SKM-1 (cell line): ENCODE measurements at regions not wholly inside any gene's neighbourhood (a gene's known extent, or its start where the extent isn't known, plus 50 kb on each side); places are given as distances from the start of the nearest gene placed in this dataset.
"Not testable (repeated sequence)": the region's sequence is repeated elsewhere in the genome, so short reads cannot be mapped to it uniquely, and the experiment has no call there.

ENCODE experiments used
- DNase-seq: peaks from one replicate; lab custom pipeline; 2025; ENCODE audit not compliant: unreplicated experiment; lab: John Stamatoyannopoulos, UW

GRCh38 chr1:30533796-30534550, 189.4 kb downstream of the MATN1 start:
- DNase-seq = no peak

DNA sequence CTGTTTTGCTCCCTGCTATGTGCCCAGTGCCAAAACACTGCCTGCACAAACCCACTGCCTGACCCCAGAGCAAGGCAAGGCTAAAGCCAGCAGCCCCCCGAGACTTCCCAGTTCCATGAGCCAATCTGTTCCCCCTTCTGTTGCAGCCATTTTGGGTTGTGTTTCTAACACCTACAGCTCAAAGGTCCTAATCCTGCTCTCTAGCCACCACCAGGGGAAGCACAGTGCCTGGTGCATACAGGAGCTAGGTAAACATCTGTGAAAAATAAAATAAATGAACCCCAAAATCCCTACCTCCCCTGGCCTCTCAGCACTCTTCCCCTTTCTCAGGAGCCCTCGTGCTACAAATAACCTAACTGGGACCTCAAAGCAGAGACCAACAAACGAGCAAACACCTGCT, 190.2 kb downstream of the MATN1 start:
- DNase-seq = no peak

- no peak for DNase-seq
Measured at GRCh38 chr1:30532621-30533020, 190.8 kb downstream of the MATN1 start.

- no peak for DNase-seq
Measured at GRCh38 chr1:30527511-30528140, 195.8 kb downstream of the MATN1 start.

DNA sequence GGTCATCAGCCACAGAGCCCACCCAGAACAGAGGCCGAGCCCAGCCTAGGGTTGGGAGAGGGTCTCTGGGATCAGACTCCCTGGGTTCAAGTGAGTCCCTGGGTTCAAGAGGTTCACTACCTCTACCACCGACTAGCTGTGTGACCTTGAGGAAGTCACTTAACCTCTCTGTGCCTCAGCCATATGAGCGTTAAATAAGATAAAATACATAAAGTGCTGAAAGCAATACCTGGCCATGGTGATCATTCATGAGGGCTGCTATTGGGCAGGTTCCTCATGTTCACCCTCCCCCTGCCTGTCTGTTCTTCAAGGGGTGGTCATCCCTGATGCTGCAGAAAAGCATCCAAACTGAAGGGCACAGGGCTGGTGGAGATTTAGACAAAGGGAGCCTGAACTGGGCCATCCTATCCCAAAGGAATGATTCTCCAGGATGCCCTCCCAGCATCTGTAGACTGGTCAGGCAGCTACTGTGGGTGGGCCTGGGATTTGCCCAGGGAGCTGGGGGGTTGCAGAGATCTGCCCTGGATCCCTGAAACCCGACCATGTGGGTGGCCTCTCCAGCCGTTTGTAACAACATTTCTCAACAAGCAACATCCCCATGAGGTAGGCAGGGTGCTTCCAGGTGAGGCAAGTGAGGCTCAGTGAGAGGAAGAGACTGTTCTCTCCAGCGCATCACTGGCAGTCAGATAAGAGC, 196.6 kb downstream of the MATN1 start:
- DNase-seq = no peak

DNA sequence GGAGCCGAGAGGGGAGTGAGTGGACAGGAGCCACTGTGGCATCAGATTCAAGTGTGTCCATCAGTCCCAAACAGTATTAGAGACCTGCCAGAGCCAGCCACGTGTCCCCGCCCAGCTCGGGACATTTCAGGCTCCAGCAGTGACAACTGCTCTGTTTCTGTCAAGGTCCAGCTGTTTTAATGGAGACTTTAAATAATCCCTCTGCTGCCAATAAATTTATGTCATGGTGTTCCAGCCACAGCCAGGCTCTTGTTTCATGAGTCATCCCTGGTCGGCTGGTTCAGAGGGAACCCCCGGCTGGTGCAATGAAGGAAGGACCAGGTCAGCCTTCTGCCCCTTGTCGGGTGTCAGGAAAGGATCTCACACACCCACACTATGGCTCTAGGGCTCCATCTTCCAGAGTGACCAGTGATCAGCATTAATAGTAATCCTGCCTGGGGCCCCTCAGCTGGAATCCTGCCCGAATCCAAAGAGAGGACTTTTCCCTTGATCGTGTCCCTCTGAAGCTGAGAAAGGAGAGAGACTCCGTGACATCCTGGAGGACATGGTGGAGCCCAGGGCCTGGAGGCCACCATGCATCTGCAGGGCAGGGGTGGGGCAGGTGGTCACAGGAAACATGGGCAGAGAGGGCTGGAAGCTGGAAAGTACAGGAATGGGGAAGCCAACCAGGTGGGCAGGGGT, 197.3 kb downstream of the MATN1 start:
- DNase-seq = no peak

GRCh38 chr1:30525631-30525970, 197.8 kb downstream of the MATN1 start:
- no peak for DNase-seq

DNA sequence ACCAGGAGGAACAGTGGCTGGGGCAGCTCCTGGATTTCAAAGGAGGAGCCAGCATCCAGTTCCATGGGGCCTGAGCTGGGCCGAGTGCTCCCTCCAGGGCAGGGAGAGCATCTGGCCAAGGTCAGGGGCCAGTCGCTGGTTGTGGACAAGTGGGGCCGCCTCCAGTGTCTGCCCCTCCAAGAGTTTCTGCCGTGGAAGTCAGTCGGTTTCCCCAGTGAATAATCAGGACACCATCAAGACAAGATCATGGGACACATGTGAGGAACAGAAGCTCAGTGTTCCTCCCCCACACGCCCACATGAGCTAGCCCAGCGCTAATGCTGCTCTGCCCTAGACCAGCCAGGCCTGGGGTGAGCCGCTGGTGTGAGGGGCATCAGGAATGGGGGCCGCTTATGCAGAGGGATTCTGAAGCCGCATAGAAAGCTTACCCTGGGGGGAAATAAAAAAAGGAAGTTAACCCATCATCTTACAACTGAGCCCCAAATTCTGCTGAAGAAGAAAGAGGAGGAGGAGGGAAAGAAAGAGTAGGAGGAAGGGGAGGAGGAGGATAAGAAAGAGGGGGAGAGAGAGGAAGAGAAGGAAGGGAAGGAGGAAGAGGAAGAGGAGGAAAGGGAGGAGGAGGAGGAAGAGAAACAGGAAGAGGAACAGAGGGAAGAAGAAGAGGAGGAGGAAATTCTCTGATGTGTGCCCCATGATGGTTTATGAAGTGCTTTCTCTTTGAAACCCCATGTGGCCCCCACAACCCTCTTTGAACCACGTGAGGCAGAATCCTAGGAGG, 198.4 kb downstream of the MATN1 start:
- DNase-seq = no peak

DNA sequence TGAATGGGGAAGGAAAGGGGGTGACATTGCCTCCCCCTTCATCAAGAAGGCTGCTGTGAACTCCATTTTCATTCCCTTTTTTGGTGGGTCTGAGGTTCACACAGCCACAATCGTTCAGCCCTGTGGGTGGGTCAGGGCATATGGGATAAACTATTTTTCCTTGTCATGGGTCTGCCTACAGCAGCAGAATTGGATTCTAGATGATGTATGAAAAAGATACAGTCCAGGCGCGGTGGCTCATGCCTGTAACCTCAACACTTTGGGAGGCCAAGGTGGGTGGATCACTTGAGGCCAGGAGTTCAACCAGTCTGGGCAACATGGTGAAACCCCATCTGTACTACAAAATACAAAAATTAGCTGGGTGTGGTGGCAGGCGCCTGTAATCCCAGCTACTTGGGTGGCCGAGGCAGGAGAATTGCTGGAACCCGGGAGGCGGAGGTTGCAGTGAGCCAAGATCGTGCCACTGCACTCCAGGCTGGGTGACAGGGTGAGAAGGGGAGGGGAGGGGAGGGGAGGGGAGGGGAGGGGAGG, 199.3 kb downstream of the MATN1 start:
- not testable (repeated sequence) for DNase-seq

GRCh38 chr1:30523055-30524020, 200.0 kb downstream of the MATN1 start:
- no peak for DNase-seq

DNA sequence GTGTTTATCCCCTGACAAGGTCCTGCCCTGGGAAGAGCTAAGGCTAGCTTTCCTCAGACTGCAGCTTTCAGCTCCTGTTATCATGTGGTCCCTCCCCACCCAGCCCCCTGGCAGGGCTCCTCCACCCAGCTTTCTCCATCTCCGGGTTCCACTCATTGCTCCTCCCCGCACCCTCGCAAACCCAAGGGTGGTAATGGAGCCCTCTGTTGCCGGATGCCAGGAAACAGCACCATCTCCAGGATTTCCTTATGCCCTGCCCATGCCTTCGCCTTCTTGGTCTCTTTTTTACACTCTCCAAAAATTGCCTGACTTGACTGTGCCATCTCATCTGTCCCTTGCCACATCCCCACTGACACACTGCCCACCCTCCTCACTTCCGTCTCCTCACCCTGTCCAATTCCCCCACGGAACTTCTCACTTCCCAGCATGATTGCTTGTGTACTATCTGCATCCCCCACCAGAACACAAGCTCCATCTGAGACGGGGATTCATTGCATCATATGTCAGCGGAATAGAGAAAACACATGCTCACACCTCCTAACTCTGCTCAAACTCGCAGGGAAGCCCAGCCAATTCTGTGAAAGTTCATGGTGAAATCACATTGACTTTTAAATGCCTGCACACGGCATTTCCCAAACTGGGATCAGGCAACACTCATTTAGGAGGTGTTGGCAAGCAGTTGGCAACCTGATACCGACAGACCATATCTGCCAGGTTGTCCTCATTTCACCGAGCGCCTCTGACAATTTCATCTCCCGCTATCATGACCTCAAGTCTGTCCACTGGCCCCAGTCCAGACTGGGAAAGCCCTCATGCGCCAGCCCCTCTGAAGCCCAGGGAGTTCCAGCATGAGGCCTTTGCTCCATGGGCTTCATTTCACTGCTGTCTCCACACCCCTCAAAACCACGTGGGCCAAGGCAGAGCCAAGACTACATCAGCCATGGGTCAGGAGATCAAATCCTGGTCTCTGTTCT, 201.1 kb downstream of the MATN1 start:
- DNase-seq = no peak

GRCh38 chr1:30521261-30521865, 202.0 kb downstream of the MATN1 start:
- no peak for DNase-seq

DNA sequence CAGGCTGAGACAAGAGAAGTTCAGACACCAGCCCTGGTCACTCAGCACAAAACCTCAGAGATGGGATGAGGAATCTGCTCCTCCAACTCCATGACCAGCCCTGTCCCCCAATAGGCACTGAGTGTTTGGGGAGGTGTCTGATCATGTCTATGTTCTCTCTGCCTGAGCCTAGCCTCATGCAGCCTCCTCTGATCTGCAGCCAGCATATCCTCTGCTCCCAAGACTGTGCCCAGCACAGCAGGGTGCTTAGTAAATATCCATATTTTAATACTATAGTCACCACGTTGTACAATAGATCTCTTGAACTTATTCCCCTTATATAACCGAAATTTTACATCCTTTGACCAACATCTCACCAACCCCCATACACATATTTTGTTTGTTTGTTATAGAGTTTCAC, 202.9 kb downstream of the MATN1 start:
- no peak for DNase-seq

GRCh38 chr1:30519201-30519763, 204.1 kb downstream of the MATN1 start:
- DNase-seq = no peak

DNA sequence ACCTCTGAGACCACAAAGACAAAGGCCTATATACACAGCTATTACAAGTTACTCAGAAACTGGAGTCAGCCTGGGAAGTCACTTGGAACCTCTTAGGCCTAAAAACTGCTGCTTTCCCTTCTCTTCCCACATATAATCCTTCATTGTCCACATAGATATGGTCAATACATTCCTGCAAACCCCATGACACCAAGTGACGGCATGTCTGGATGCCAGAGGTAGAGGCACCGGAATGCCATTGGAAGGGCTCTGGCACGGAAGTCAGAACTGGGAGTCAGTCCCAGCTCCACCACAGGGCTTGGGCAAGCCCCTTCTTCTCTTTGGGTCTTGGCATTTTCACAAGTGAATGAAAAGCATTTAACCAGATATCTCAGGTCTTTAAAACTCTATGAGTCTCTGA, 204.7 kb downstream of the MATN1 start:
- DNase-seq = no peak

DNA sequence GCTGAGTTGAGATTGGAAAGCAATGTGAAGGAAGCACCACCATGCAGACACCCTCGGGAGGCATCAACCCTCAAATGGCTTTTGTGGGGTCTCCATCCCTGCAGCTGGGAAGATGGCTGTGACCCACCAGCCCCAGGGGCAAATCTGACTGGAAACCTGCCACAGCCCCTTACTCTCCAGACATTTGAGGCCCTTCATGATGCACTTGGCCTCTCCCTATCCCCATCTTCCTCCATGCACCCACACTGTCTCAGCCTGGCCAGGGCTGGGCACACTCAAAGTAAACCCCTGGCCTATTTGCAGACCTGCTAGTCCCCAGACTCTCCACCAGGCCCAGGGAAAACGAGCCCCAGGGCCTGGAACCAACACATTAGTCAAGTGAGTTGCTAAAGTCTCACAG, 205.2 kb downstream of the MATN1 start:
- DNase-seq = no peak

DNA sequence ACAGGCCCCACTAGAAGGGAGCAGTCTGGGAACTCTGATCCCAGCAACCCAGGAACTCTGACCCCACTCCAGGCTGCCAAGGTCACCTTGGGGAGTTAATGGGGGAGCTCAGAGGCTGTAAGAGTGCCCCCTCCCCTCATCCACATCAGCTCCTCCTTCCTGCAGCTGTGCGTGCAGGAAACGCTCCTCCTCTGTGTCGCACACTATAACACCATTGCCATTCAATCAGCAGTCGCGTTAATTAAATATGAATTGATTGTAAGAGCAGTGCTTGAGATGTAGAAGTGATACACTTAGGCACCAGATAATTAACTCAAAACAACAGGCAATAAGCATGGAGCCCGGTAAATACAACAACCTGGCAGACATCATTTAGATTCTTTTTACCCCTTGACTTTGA, 205.7 kb downstream of the MATN1 start:
- not testable (repeated sequence) for DNase-seq

DNA sequence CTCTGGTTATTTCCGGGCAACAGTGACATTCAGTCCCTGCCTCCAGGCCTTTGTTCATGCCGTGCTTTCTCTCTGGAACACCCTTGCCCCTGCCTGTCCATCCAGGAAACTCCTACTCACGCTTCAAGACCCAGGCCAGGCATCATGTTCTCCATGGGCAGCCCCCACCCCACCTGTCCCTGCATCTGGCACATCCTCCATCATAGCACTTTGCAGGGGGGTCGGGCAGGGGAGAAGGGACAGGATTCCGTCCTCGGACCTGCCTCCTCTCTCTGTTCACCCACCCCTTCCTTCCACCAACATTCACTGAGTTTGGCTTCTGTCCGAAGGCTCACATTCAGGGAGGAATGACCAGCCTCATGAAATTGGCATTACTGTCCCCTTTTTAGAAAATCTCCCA, 206.1 kb downstream of the MATN1 start:
- not testable (repeated sequence) for DNase-seq
